ENCODE measurements at regions not wholly inside any gene's neighbourhood (a gene's known extent, or its start where the extent isn't known, plus 50 kb on each side); places are given as distances from the start of the nearest gene placed in this dataset.

- TF ChIP-seq EZH2 (IDR thresholded peaks at IDR 0.05; ENCODE audit: borderline replicate concordance, low read length) = no peak
- TF ChIP-seq CTCF (conservative IDR thresholded peaks at IDR 0.05 in 1 of 2, IDR thresholded peaks at IDR 0.05 in 1 of 2; ENCODE audit: extremely low read depth in 1 of 2, insufficient read depth in 1 of 2, low read depth in 1 of 2, low read length in 2 of 2) = no peak
These were observed 58.2 kb downstream of the MEX3B start for GRCh38 chr15:81987628-81988027.
